Uterus (tissue), 3 donors: ENCODE measurements at regions not wholly inside any gene's neighbourhood (a gene's known extent, or its start where the extent isn't known, plus 50 kb on each side); places are given as distances from the start of the nearest gene placed in this dataset.

Source experiments
- DNase-seq, 2 donors: peaks; one replicate each; pipeline ENCODE4 v3.0.0-alpha.2; 2019 to 2020
- H3K27ac ChIP-seq, 2 donors: fragments of 200-600 bp; sonication (generic); 1 replicate in 1 of 2; 2 replicates in 1 of 2; pipeline ENCODE4 v1.5.1; 2016 to 2018
- H3K27me3 ChIP-seq, 2 donors: fragments of 200-600 bp; sonication (generic); one replicate each; pipeline ENCODE4 v1.5.1; 2018 to 2019; ENCODE audit warnings: control low read depth in 1 of 2
- H3K36me3 ChIP-seq, 2 donors: fragments of 200-600 bp; sonication (generic); one replicate each; pipeline ENCODE4 v1.5.1; 2019; ENCODE audit warnings: control low read depth in 1 of 2
- H3K4me1 ChIP-seq, 2 donors: fragments of 200-600 bp; sonication (generic); one replicate each; pipeline ENCODE4 v1.5.1; 2018 to 2019; ENCODE audit warnings: control low read depth in 1 of 2
- H3K4me3 ChIP-seq, 2 donors: fragments of 200-600 bp; sonication (generic); 1 replicate in 1 of 2; 2 replicates in 1 of 2; pipeline ENCODE4 v1.5.1; 2018 to 2019; ENCODE audit warnings: mild to moderate bottlenecking in 1 of 2
- H3K9me3 ChIP-seq, 2 donors: fragments of 200-600 bp; sonication (generic); one replicate each; pipeline ENCODE4 v1.5.1; 2019; ENCODE audit warnings: control low read depth in 1 of 2
- CTCF ChIP-seq, 4 experiments: fragments of 200-600 bp in 2 of 4; fragments of 450-650 bp in 2 of 4; sonication (generic) in 2 of 4; IDR thresholded peaks; one replicate each; pipeline ENCODE4 v1.5.1; 2016 to 2019; ENCODE audit warnings: antibody characterized with exemption in 4 of 4, mild to moderate bottlenecking in 2 of 4, moderate library complexity in 1 of 4
- POLR2A ChIP-seq, 2 donors: fragments of 450-650 bp; IDR thresholded peaks; one replicate each; pipeline ENCODE4 v1.6.1; 2016; ENCODE audit warnings: antibody characterized with exemption in 2 of 2, mild to moderate bottlenecking in 1 of 2, moderate library complexity in 1 of 2
- intact Hi-C: fragments of 100-400 bp; cut with DNase I; formaldehyde crosslinking; loops from one replicate; pipeline ENCODE4 v1.15.1; 2023; ENCODE audit warnings: low total_unique reads
- donor health status: DM: yes; HTN: yes; CAD: no.

DNA sequence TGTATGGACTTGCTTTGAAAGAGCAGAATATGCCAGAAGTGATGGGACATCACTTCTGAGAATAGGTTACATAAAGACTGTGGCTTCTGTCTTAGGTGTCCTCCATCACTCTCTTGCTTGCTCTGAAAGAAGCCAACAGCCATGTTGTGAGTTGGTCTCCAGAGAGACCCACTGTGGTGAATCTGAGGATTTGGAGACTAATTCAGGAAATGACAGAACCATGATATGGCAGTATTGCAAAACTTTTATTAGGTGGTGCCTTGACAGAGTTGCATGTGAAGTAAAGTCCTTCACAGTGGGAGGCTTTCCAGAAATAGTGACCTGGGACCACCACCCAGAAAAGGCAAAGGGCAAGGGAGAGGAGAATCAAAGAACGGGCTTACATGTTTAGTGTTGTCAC, 628.6 kb downstream of the KCNT2 start:
- Histone ChIP-seq H3K36me3 (no peaks in the 10 kb centered on the region), H3K27ac (no peak overlapping the region), H3K4me1 (no peaks in the 10 kb centered on the region), H3K9me3 (no peaks in the 10 kb centered on the region), H3K27me3 (no peaks in the 10 kb centered on the region), H3K4me3 (no peak overlapping the region)
- TF ChIP-seq POLR2A (IDR thresholded peaks at IDR 0.05), result no peak
- TF ChIP-seq CTCF (IDR thresholded peaks at IDR 0.05), result no peak
- no peak for DNase-seq
- intact Hi-C loops, result no loop called here

DNA sequence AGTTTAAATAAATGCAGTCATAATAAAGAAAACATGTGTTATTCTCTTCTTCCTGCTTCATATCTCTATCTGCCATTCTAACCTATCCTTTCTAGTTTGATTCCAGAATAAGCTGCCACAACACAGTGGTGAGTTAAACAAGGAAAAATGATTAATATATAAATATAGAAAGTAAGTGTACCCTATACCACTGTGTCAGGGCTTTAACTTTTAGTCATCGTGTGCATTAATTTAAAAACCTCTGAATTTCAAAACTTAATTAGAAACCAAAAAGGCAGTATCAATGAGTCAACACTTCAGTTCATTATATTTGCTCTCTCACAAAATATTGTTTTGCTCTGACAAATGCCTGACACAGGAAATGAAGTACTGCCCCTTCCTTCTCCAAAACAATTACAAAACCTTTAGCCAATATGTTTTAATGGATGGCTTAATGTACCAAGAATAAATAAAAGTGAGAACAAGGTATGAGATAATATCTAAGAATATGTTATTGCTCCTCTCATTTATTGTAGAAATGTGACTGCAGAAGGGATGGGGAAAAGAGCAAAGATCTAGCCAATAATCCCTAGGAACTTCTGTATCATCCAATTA, 634.8 kb downstream of the KCNT2 start:
- TF ChIP-seq CTCF (IDR thresholded peaks at IDR 0.05) (no peak), POLR2A (IDR thresholded peaks at IDR 0.05) (no peak)
- H3K27me3 ChIP-seq, result no peaks in the 10 kb centered on the region
- H3K4me3 ChIP-seq, result no peak overlapping the region
- H3K27ac ChIP-seq, result no peak overlapping the region
- DNase-seq, result no peak
- H3K36me3 ChIP-seq, result no peaks in the 10 kb centered on the region
- intact Hi-C loops, result no loop called here
- no peaks in the 10 kb centered on the region for H3K4me1 ChIP-seq
- H3K9me3 ChIP-seq, result no peaks in the 10 kb centered on the region

- Histone ChIP-seq H3K4me3 (no peak overlapping the region), H3K9me3 (no peaks in the 10 kb centered on the region), H3K4me1 (no peaks in the 10 kb centered on the region), H3K27ac (no peak overlapping the region), H3K36me3 (no peaks in the 10 kb centered on the region), H3K27me3 (no peaks in the 10 kb centered on the region)
- intact Hi-C loops, result no loop called here
- TF ChIP-seq POLR2A (IDR thresholded peaks at IDR 0.05), result no peak
- TF ChIP-seq CTCF (IDR thresholded peaks at IDR 0.05), result no peak
- DNase-seq, result no peak
These were observed 636.7 kb downstream of the KCNT2 start for GRCh38 chr1:195971589-195971988.

GRCh38 chr1:195970209-195970608, 638.0 kb downstream of the KCNT2 start:
- TF ChIP-seq POLR2A (IDR thresholded peaks at IDR 0.05) (no peak), CTCF (IDR thresholded peaks at IDR 0.05) (no peak)
- no peaks in the 10 kb centered on the region for H3K27me3 ChIP-seq
- no peaks in the 10 kb centered on the region for H3K9me3 ChIP-seq
- H3K4me1 ChIP-seq, result no peaks in the 10 kb centered on the region
- intact Hi-C loops, result no loop called here
- H3K27ac ChIP-seq, result no peak overlapping the region
- DNase-seq, result no peak
- no peaks in the 10 kb centered on the region for H3K36me3 ChIP-seq
- no peak overlapping the region for H3K4me3 ChIP-seq

DNA sequence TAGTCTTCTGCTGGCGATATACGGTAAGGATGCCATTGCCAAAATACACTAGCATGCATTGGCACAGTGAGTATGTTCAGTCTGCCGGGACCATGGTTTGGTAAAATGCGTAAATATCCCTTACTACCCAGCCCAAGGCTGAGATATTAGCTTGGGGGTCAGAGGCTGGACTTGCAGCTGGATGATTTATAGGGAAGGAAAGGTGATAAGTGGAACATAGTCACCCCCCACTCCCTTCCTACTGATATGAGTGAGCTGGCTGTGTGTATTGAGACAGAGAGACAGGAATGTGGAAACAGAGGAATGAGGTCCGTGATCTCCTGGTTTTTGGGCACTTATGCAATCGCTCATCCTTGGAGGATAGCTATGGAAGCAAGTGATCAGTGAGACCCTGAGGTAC, 642.8 kb downstream of the KCNT2 start:
- Histone ChIP-seq H3K27me3 (no peaks in the 10 kb centered on the region), H3K27ac (no peak overlapping the region), H3K4me3 (no peak overlapping the region), H3K36me3 (no peaks in the 10 kb centered on the region), H3K4me1 (no peaks in the 10 kb centered on the region), H3K9me3 (no peaks in the 10 kb centered on the region)
- no peak for TF ChIP-seq CTCF (IDR thresholded peaks at IDR 0.05)
- TF ChIP-seq POLR2A (IDR thresholded peaks at IDR 0.05), result no peak
- no peak for DNase-seq
- intact Hi-C loops, result no loop called here
